GM19351 (cell line): ENCODE measurements at regions not wholly inside any gene's neighbourhood (a gene's known extent, or its start where the extent isn't known, plus 50 kb on each side); places are given as distances from the start of the nearest gene placed in this dataset.

Experiments used
- ATAC-seq: cut with Tn5 transposase; IDR thresholded peaks from one replicate; pipeline ENCODE4 v1.9.1; 2021; ENCODE audit warnings: mild to moderate bottlenecking, moderate library complexity; ENCODE audit not compliant: unreplicated experiment

- peak; percentile 48 for ATAC-seq
Observed at GRCh38 chr15:93223803-93224202, 134.8 kb upstream of the RGMA start.

DNA sequence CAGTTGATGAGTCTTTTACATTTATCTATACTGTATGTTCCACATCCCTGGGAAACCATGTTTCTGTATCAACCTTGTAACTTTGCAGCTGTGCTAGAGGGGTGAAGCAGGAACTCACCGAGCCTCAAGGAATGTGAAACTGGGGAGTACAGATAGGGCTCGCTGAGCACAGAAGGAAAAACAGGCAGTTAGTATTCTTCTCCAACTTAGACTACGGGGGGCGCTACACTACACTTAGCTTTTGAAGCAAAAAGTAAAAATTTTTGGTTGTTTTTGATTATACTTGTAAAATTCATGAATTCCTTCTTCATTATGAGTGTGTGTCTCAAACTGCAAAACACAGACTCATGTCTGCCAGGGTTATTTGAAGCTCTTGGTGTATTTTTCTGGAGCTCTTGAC, 132.7 kb upstream of the RGMA start:
- no peak for ATAC-seq

GRCh38 chr15:93219859-93220420, 130.9 kb upstream of the RGMA start:
- no peak for ATAC-seq

DNA sequence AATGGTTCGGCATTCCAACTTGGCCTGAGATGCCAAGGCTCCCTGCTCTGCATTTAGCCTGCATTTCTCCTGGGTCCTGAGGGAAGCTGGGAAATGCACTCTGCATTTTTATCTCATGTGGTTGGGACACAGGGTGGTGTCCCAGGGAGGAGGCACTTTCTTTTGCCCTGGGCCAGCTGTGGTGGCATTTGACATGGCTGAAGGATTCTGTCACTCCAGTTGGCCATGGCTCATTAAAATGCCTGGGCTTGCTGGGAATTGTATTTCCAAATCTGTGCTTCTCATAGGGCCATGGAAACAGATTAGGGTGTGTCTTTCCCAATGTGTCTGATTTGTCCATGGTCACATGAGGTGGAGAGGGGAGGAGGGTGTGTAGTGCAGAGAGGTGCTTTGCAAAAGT, 128.3 kb upstream of the RGMA start:
- ATAC-seq = no peak

DNA sequence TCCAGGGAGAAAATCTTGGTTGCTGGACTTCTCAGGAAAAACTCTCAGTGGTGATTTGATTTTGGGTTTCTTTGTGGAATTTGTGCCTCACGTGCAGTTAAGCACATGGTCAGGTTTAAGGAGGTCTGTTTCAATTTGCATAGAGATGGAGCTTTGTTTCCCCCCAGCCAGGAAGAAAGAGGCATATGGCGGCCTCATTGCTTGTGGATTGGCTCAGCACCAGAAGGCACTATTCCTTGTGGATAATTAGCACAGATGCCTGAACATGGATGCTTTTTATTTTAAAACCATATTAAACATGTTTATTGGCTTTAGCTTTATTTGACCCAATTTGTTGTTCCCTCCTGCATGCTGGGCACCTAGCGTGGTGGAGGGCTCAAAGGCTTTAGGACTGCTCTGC, 125.1 kb upstream of the RGMA start:
- no peak for ATAC-seq

- no peak for ATAC-seq
Observed at GRCh38 chr15:93213281-93213680, 124.3 kb upstream of the RGMA start.

DNA sequence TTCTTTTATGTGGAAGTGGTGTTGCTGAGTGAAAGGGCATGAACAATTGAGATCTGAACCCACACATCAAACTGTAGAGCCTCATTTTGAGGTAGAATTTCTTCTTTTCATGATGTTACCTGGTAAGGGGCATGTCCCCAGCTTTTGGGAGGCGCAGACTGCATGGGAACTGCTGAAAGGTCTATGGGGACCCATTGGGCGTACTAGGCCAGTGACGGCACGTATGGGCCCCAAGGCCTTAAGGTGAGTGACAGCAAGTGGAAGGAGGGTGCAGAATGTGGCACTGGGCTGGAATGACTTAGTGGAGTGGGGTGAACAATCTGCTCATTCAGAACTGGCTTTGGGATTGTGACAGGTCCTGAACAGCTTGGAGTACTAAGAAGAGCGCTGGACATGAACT, 123.6 kb upstream of the RGMA start:
- ATAC-seq = no peak

GRCh38 chr15:93210995-93211394, 122.0 kb upstream of the RGMA start:
- ATAC-seq = no peak

GRCh38 chr15:93209690-93210445, 120.9 kb upstream of the RGMA start:
- no peak for ATAC-seq

- ATAC-seq = no peak
Observed at GRCh38 chr15:93206893-93207292, 117.9 kb upstream of the RGMA start.

DNA sequence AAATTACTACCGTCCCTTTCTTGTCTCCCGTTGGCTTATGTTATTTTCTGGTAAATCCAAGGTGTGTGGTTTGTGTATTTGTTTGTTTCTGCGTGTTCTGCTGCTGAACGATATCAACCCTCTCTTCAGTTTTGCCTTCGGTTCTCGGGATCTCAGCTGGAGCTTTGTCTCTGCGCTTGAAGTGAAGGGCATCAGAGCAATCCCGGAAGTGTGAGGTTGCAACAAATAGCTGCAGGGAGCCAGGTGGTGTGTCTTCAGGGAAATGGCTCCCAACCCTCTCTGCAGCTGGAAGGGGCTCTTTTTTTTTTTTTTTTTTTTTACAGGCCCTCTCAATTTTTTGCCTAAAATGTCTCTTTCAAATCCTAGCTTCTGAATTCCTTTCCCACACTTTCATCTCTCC, 116.4 kb upstream of the RGMA start:
- ATAC-seq = no peak

DNA sequence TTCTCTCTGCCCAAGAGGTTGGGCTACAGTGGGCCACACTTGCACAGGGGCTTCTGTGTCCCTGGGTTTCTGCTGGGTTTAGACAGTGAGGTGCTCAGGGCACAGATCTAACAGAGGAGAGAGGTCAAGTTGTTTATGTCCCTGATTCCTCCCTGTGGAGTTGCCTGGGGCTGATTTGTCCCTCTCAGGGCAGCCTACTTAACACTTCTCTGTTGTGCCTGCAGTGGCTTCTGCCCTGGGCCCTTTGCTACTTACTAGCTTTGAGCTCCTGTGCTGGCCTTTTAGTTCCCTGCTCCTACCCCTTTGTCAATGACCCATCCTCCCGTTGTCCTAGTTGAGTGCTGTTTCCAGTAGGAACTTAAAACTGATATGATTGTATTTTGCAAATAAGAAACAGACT, 114.0 kb upstream of the RGMA start:
- ATAC-seq = no peak

GRCh38 chr15:93202405-93202804, 113.4 kb upstream of the RGMA start:
- ATAC-seq = no peak

GRCh38 chr15:93201940-93202339, 112.9 kb upstream of the RGMA start:
- ATAC-seq = no peak

DNA sequence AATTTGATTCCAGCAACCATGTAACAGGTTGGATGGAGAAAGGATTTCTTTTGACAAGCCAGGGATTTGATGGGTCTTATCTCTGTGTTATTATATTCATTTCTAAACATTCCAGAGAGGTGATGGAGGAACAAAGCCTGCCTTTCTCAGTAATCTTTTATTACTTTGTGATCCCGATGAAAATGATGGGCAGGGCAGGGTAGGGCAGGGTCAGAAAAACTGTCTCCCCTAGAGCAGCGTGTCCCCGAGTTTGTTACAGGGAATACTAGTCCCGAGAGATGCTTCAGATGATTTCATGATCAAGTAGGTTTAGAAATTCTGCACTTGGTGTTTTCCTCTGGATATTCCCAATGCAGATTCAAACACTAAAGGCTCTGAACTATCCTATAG, 111.8 kb upstream of the RGMA start:
- ATAC-seq = no peak

DNA sequence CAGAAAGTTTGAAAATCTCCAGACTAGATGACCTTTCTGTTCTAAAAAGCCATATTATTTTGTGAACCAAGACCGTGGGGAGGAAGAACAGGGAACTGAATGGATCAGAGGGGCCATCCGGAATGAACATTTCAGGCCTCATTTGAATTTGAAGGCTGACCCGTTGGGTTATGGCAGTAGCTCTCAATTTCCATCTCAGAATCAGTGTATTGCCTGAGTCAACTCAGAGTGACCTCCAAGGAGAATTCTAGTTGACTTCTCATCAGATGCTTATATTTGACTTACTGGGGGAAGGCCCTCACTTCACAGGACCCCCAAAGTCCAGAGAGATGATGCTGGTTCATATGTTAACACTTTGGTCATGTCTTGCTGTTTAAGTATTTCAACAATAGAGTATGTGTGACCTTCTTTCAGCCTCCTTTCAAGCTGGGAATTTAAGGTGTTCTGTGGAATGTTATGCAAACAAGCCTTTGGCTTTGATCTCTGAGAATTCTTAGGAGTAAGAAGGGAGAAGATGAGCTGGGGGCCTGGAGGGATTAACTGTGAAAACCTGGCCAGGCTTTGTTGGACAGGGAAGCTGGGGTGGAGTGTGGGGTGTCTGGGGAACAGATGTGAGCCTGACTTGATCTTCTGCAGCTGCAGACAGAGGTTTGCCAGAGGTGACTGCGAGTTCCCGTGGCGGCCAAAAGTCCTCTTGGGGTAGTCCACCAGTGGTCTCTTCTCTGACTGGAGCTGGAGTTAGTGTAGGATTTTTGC, 111.2 kb upstream of the RGMA start:
- no peak for ATAC-seq

GRCh38 chr15:93196135-93196670, 107.2 kb upstream of the RGMA start:
- no peak for ATAC-seq

- no peak for ATAC-seq
Observed at GRCh38 chr15:93195109-93195508, 106.1 kb upstream of the RGMA start.

DNA sequence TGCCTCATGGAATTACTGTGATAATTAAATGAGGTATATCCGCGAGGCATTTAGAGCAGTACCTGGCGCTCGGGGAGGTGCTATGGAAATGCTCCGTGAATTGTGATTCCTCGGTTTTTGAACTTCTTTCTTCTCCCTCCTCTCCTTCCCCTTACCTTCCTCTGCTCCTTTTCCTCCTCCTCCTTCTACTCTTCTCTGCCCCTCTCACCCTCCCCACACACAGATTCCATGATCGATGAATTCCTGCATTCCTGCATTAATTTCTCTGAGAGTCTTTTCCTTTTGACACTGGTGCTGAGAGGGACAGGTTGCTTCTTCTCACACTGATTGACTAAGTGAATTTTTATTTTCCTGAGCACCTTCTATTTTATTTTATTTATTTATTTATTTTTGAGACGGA, 101.2 kb upstream of the RGMA start:
- no peak for ATAC-seq

GRCh38 chr15:93189561-93189960, 100.5 kb upstream of the RGMA start:
- ATAC-seq = no peak

DNA sequence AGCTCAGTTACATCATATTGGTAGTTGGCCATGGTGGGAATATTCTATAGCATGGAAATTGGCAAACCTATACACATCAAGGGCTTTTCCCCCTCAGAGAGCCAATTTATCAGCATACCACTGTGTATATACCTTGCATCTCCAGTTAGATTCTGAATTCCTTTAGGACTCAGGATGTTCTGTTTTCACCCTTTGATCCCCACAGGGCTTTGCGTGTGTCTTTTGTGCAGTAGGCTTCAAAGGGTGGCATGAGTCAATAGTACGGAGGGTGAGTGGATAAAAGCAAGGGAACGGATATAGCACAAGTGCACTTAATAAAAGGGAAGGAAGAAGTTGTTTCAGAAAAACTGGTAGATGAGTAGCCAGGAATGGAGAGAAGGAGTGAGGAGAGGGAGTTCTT, 99.2 kb upstream of the RGMA start:
- no peak for ATAC-seq

GRCh38 chr15:93185796-93186195, 96.8 kb upstream of the RGMA start:
- no peak for ATAC-seq
